KMS-11 (cell line): ENCODE measurements at regions not wholly inside any gene's neighbourhood (a gene's known extent, or its start where the extent isn't known, plus 50 kb on each side); places are given as distances from the start of the nearest gene placed in this dataset.

Experiments
- H2AFZ ChIP-seq: fragments of 200-600 bp; sonication (generic); 2 replicates; pipeline ENCODE4 v1.6.1; 2016; ENCODE audit warnings: antibody characterized with exemption, mixed run types, low read depth
- H3K27ac ChIP-seq: fragments of 200-600 bp; sonication (generic); 2 replicates; pipeline ENCODE4 v1.6.1; 2016; ENCODE audit warnings: mild to moderate bottlenecking, mixed run types
- H3K27me3 ChIP-seq: fragments of 200-600 bp; sonication (generic); 2 replicates; pipeline ENCODE4 v1.6.1; 2017; ENCODE audit warnings: mild to moderate bottlenecking, low read depth, mixed run types, moderate library complexity; ENCODE audit not compliant: insufficient read depth
- H3K36me3 ChIP-seq: fragments of 200-600 bp; sonication (generic); 2 replicates; pipeline ENCODE4 v1.6.1; 2017; ENCODE audit warnings: mild to moderate bottlenecking, mixed run types; ENCODE audit not compliant: insufficient read depth
- H3K4me1 ChIP-seq: fragments of 200-600 bp; sonication (generic); 2 replicates; pipeline ENCODE4 v1.6.1; 2016; ENCODE audit warnings: mild to moderate bottlenecking, low read depth, mixed run types; ENCODE audit not compliant: poor library complexity, severe bottlenecking
- H3K4me2 ChIP-seq: fragments of 200-600 bp; sonication (generic); 2 replicates; pipeline ENCODE4 v1.7.0; 2016; ENCODE audit warnings: mild to moderate bottlenecking, mixed run types
- H3K4me3 ChIP-seq: fragments of 200-600 bp; sonication (generic); IDR thresholded peaks from 2 replicates; pipeline ENCODE4 v1.6.1; 2017; ENCODE audit warnings: low read depth, low read length, mixed read lengths; ENCODE audit not compliant: insufficient read depth
- H3K79me2 ChIP-seq: fragments of 200-600 bp; sonication (generic); 2 replicates; pipeline ENCODE4 v1.6.1; 2016; ENCODE audit warnings: low read depth, mixed run types; ENCODE audit not compliant: insufficient read depth
- H3K9ac ChIP-seq: fragments of 200-600 bp; sonication (generic); 2 replicates; pipeline ENCODE4 v1.6.1; 2016; ENCODE audit warnings: mild to moderate bottlenecking, mixed run types
- H4K20me1 ChIP-seq: fragments of 200-600 bp; sonication (generic); 2 replicates; pipeline ENCODE4 v1.6.1; 2016; ENCODE audit warnings: mild to moderate bottlenecking, mixed run types; ENCODE audit not compliant: insufficient read depth
- TF ChIP-seq, protein P1 (sequence below): fragments of 200-600 bp; sonication (generic); conservative IDR thresholded peaks from 2 replicates; pipeline ENCODE4 v1.6.1; 2017; ENCODE audit warnings: low read depth, mild to moderate bottlenecking, antibody characterized with exemption, low read length, moderate library complexity, mixed read lengths

DNA sequence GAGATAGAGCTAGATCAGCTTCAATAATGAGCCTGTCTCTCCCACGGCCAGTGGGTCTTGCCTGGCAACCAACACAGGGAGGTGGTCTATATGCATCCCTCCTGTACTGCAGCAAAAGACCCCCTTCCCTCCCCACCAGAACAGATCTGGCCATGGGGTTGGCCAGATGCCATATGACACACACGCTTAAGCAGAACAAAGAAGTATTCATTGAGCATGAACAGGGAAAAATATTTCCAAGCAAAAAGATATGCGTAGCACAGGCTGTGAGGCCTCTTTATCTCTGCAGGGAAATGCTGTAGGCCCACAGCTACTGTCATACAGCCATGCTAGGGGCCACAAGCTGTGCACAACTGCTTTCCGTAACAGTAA is 73.4 kb upstream of the NRSN1 start:
- TF ChIP-seq, protein P1, sequence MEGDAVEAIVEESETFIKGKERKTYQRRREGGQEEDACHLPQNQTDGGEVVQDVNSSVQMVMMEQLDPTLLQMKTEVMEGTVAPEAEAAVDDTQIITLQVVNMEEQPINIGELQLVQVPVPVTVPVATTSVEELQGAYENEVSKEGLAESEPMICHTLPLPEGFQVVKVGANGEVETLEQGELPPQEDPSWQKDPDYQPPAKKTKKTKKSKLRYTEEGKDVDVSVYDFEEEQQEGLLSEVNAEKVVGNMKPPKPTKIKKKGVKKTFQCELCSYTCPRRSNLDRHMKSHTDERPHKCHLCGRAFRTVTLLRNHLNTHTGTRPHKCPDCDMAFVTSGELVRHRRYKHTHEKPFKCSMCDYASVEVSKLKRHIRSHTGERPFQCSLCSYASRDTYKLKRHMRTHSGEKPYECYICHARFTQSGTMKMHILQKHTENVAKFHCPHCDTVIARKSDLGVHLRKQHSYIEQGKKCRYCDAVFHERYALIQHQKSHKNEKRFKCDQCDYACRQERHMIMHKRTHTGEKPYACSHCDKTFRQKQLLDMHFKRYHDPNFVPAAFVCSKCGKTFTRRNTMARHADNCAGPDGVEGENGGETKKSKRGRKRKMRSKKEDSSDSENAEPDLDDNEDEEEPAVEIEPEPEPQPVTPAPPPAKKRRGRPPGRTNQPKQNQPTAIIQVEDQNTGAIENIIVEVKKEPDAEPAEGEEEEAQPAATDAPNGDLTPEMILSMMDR = no peak

DNA sequence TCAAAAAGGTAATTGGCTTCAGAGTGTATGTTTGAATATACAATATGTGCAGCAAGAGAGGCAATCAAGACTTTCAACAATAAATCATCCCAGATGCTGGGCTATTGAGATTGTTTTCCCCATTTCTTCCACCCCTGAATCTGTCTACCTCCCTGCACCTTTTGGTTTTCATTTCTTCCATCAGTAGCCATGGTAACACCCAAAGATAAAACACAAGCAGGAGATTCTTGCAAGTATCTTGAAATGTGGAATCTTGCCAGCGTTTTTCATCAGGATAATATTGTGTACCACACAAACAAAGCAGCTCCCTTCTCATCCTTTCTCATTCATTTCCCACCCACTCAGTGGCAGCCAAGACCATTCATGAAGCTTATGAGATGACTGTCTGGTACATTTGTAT is 73.0 kb upstream of the NRSN1 start:
- Histone ChIP-seq H3K4me3 (no peak overlapping the region), H3K27me3 (no peaks in the 10 kb centered on the region), H2AFZ (no peak overlapping the region), H3K4me2 (no peak overlapping the region), H3K9ac (no peak overlapping the region), H3K27ac (no peak overlapping the region), H3K79me2 (no peaks in the 10 kb centered on the region), H4K20me1 (no peaks in the 10 kb centered on the region), H3K36me3 (no peaks in the 10 kb centered on the region), H3K4me1 (no peaks in the 10 kb centered on the region)
- TF ChIP-seq, protein P1 = no peak

More for the DNA sequence above, 73.4 kb upstream of the NRSN1 start:
- H4K20me1 ChIP-seq = no peaks in the 10 kb centered on the region
- no peak overlapping the region for H3K4me2 ChIP-seq
- no peaks in the 10 kb centered on the region for H3K27me3 ChIP-seq
- H3K36me3 ChIP-seq = no peaks in the 10 kb centered on the region
- no peak overlapping the region for H3K27ac ChIP-seq
- H2AFZ ChIP-seq = no peak overlapping the region
- no peak overlapping the region for H3K9ac ChIP-seq
- H3K79me2 ChIP-seq = no peaks in the 10 kb centered on the region
- no peak overlapping the region for H3K4me3 ChIP-seq
- H3K4me1 ChIP-seq = no peaks in the 10 kb centered on the region

DNA sequence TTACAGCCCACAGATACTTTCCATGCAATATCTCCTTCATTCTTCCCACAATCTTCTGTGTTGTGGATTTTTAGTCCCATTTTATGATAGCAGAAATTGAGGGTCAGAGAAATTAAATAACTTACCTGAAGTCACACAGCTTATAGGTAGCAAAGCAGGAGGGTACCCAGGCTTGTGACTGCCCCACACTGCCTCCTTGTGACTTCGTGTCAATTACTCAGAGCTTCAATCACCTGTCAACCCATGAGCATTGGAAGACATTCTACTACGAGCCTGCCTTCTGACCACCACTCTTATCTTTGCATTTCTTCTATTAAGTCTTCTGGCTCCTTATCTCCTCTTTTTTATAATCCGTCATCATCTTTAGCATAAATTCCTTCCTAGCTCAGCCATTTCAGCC is 71.6 kb upstream of the NRSN1 start:
- Histone ChIP-seq H3K27ac (no peak overlapping the region), H3K9ac (no peak overlapping the region), H3K79me2 (no peaks in the 10 kb centered on the region), H3K36me3 (no peaks in the 10 kb centered on the region), H3K4me1 (no peaks in the 10 kb centered on the region), H2AFZ (no peak overlapping the region), H3K4me2 (no peak overlapping the region), H4K20me1 (no peaks in the 10 kb centered on the region), H3K4me3 (no peak overlapping the region), H3K27me3 (no peaks in the 10 kb centered on the region)
- TF ChIP-seq, protein P1 = no peak

DNA sequence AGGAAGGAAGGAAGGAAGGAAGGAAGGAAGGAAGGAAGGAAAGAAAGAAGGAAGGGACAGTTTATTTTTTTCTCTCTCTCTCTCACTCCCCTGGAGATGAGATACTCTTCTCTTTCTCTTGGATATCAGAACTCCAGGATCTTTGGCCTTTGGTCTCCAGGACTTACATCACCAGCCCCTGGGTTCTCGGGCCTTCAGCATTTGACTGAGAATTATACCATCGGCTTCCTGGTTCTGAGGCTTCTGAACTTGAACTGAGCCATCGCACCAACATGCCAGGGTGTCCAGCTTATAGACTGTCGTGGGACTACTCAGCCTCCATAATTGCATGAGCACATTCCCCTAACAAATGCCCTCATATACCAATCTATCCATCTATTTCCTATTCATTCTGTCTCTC is 69.4 kb upstream of the NRSN1 start:
- Histone ChIP-seq H3K4me2 (no peak overlapping the region), H2AFZ (no peak overlapping the region), H3K27me3 (no peaks in the 10 kb centered on the region), H3K27ac (no peak overlapping the region), H3K4me1 (no peaks in the 10 kb centered on the region), H3K4me3 (no peak overlapping the region), H3K36me3 (no peaks in the 10 kb centered on the region), H3K79me2 (no peaks in the 10 kb centered on the region), H3K9ac (no peak overlapping the region), H4K20me1 (no peaks in the 10 kb centered on the region)
- TF ChIP-seq, protein P1 = no peak

DNA sequence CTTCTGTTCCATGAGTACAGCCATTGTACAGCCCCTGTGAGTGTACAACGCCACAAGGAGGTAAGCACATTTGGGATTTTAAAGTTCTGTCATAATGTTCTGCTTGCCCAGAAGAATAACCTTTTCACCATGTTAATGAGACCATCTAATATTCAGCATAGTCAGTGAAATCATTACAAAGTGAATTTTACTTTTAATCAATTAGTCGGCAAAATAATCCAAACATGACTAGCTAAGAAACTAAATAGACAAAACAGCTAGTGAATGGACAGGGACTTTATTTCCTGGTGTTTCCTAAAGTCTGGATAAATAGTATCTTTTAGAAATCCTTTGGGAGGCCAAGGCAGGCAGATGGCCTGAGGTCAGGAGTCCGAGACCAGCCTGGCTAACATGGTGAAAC is 69.0 kb upstream of the NRSN1 start:
- TF ChIP-seq, protein P1 = no peak
- Histone ChIP-seq H3K79me2 (no peaks in the 10 kb centered on the region), H2AFZ (no peak overlapping the region), H3K9ac (no peak overlapping the region), H3K4me1 (no peaks in the 10 kb centered on the region), H3K4me2 (no peak overlapping the region), H3K27me3 (no peaks in the 10 kb centered on the region), H3K4me3 (no peak overlapping the region), H3K36me3 (no peaks in the 10 kb centered on the region), H4K20me1 (no peaks in the 10 kb centered on the region), H3K27ac (no peak overlapping the region)
